Right lobe of liver (tissue), 6 donors: ENCODE measurements at regions not wholly inside any gene's neighbourhood (a gene's known extent, or its start where the extent isn't known, plus 50 kb on each side); places are given as distances from the start of the nearest gene placed in this dataset.

ENCODE experiments used
- ATAC-seq, 4 donors: fragments of 200-7000 bp; cut with Tn5 transposase; one replicate each; pipeline ENCODE4 v1.9.1; 2020; ENCODE audit warnings: mild to moderate bottlenecking in 4 of 4, moderate library complexity in 4 of 4
- DNase-seq, 3 donors: peaks; one replicate each; pipeline ENCODE4 v3.0.0-alpha.2; 2020
- H3K27ac ChIP-seq, 3 donors: fragments of 200-600 bp; one replicate each; pipeline ENCODE4 v1.8.0; 2022
- H3K27me3 ChIP-seq, 2 donors: fragments of 200-600 bp; one replicate each; pipeline ENCODE4 v1.8.0; 2022
- H3K36me3 ChIP-seq, 4 donors: fragments of 200-600 bp; sonication (generic) in 1 of 4; one replicate each; pipeline versions ENCODE4 v1.5.1 to v1.8.0; 2017 to 2022; ENCODE audit warnings: control low read depth in 1 of 4
- H3K4me1 ChIP-seq, 4 donors: fragments of 200-600 bp; sonication (generic) in 1 of 4; one replicate each; pipeline versions ENCODE4 v1.5.1 to v1.8.0; 2017 to 2022; ENCODE audit warnings: control low read depth in 1 of 4
- H3K4me3 ChIP-seq, 3 donors: fragments of 200-600 bp; one replicate each; pipeline ENCODE4 v1.8.0; 2022
- H3K9me3 ChIP-seq, 4 donors: fragments of 200-600 bp; sonication (generic) in 1 of 4; one replicate each; pipeline versions ENCODE4 v1.5.1 to v1.8.0; 2017 to 2022; ENCODE audit warnings: control low read depth in 1 of 4
- CTCF ChIP-seq, 4 donors: fragments of 200-600 bp in 3 of 4; fragments of 450-650 bp in 1 of 4; IDR thresholded peaks; one replicate each; pipeline versions ENCODE4 v1.5.1 to v1.8.0; 2016 to 2022; ENCODE audit warnings: antibody characterized with exemption in 4 of 4, mild to moderate bottlenecking in 2 of 4
- POLR2A ChIP-seq: fragments of 450-650 bp; IDR thresholded peaks from one replicate; pipeline ENCODE4 v1.6.1; 2017; ENCODE audit warnings: antibody characterized with exemption, mild to moderate bottlenecking
- WGBS: methylation state at CpG from one replicate; pipeline ENCODE4 v1.1.6; 2018; ENCODE audit warnings: low coverage, low lambda C conversion rate; ENCODE audit not compliant: insufficient coverage; ENCODE audit errors: missing lambda C conversion rate; 5-methylcytosine and 5-hydroxymethylcytosine counted together
- intact Hi-C, 2 donors: fragments of 100-400 bp; cut with DNase I; formaldehyde crosslinking; loops; one replicate each; pipeline versions ENCODE4 v1.11.2 to v1.14.1; 2022
- donor health status: DM: no; HTN: yes; CAD: no.
- donor health status: DM: no; HTN: no; CAD: no.
- donor health status: DM: no; HTN: no; CAD: no.
- donor health status: DM: no; HTN: yes; CAD: no.
- donor health status: DM: no; HTN: yes; CAD: no.

DNA sequence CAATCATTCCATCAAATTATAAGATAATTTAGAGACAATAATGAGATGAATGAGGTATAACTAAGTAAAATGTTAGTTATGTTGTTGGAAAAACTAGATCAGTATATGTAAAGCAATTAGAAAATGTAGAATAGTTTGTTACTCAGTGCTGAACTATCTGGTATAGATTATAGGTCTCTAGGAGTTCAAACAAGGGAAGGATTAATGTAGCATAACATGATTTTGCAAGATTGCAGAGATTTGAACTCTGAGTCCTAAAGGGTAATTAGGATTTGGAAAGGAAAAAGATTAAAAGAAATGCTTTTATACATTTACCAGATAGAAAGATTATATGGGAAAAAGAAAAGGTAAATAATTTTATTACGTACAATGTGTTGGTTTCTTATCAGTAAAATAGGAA, 246.3 kb downstream of the KCNC2 start:
- 20% methylated on average over 1 of the region's 1 CpG for WGBS
- Histone ChIP-seq H3K4me1 (peaks cover 0 to 20% (median 0%) of the 10 kb centered on the region in 4 donors), H3K36me3 (no peaks in the 10 kb centered on the region), H3K4me3 (peak overlapping the region in 1 of 3 donors; percentile 6), H3K9me3 (no peaks in the 10 kb centered on the region), H3K27ac (peak overlapping the region; percentile 40 to 89 (median 87)), H3K27me3 (no peaks in the 10 kb centered on the region)
- DNase-seq, result no peak
- intact Hi-C loops, result no loop called here
- ATAC-seq, result peak; percentile 45 to 68 (median 58)
- no peak for TF ChIP-seq POLR2A
- no peak for TF ChIP-seq CTCF (IDR thresholded peaks at IDR 0.05)

DNA sequence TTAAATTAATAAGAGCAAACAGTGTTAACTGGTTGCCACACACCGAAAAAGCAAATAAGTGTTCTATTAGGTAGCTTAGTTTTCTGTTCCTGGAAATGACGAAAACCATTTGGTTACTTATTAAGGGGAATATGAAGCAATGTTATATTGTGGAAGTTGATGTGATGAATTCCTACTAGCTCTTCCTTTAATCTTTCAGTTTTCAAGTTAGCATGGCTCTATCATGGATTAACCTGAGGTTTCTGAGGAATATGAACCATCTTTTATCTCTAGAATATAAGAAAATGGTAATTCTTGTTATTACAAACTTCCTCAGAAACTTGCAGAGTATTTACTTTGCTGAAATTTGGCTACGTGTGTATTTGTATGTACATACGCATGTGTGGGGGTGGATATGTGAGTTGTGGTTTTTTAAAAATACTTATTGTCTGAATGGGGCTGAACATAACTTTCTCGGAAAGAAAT, 245.7 kb downstream of the KCNC2 start:
- H3K9me3 ChIP-seq, result no peaks in the 10 kb centered on the region
- ATAC-seq, result peak; percentile 78 to 97 (median 88)
- H3K4me3 ChIP-seq, result peak overlapping the region; percentile 2 to 40 (median 36)
- no peaks in the 10 kb centered on the region for H3K36me3 ChIP-seq
- TF ChIP-seq POLR2A (peak; percentile 72), CTCF (IDR thresholded peaks at IDR 0.05) (no peak)
- no peak for DNase-seq
- H3K4me1 ChIP-seq, result peaks cover 0 to 20% (median 0%) of the 10 kb centered on the region in 4 donors
- no peaks in the 10 kb centered on the region for H3K27me3 ChIP-seq
- H3K27ac ChIP-seq, result peak overlapping the region; percentile 65 to 89 (median 87)
- WGBS, result 24% methylated on average over 5 of the region's 5 CpGs
- intact Hi-C loops, result no loop called here

- ATAC-seq, result peak; percentile 69 to 74 (median 72)
- intact Hi-C loops, result no loop called here
- TF ChIP-seq CTCF (IDR thresholded peaks at IDR 0.05), result no peak
- no peak for TF ChIP-seq POLR2A
- peaks cover 0 to 20% (median 0%) of the 10 kb centered on the region in 4 donors for H3K4me1 ChIP-seq
- H3K27ac ChIP-seq, result peak overlapping the region; percentile 65 to 89 (median 87)
- no peaks in the 10 kb centered on the region for H3K36me3 ChIP-seq
- H3K9me3 ChIP-seq, result no peaks in the 10 kb centered on the region
- H3K4me3 ChIP-seq, result peak overlapping the region; percentile 2 to 40 (median 36)
- no peak for DNase-seq
- WGBS, result 34% methylated on average over 2 of the region's 2 CpGs
- no peaks in the 10 kb centered on the region for H3K27me3 ChIP-seq
Measured at GRCh38 chr12:74964390-74964789, 245.2 kb downstream of the KCNC2 start.

- H3K27me3 ChIP-seq, result no peaks in the 10 kb centered on the region
- no peaks in the 10 kb centered on the region for H3K9me3 ChIP-seq
- WGBS, result 100% methylated on average over 1 of the region's 1 CpG
- no peak for ATAC-seq
- no peaks in the 10 kb centered on the region for H3K4me1 ChIP-seq
- no peaks in the 10 kb centered on the region for H3K36me3 ChIP-seq
- no peak overlapping the region for H3K4me3 ChIP-seq
- H3K27ac ChIP-seq, result no peak overlapping the region
- TF ChIP-seq POLR2A (no peak), CTCF (IDR thresholded peaks at IDR 0.05) (no peak)
- DNase-seq, result no peak
- intact Hi-C loops, result no loop called here
Measured at GRCh38 chr12:74971201-74971600, 238.4 kb downstream of the KCNC2 start.
